Islet precursor cell (in vitro differentiated cells): ENCODE measurements at regions not wholly inside any gene's neighbourhood (a gene's known extent, or its start where the extent isn't known, plus 50 kb on each side); places are given as distances from the start of the nearest gene placed in this dataset.

Experiments
- DNase-seq: peaks from one replicate; pipeline ENCODE4 v3.0.0-alpha.2; 2018

GRCh38 chr22:47376901-47377505, 614.6 kb downstream of the TBC1D22A start:
- no peak for DNase-seq

- DNase-seq = no peak
These were observed 613.9 kb downstream of the TBC1D22A start for GRCh38 chr22:47376322-47376700.

- DNase-seq = no peak
These were observed 613.3 kb downstream of the TBC1D22A start for GRCh38 chr22:47375621-47376321.

- DNase-seq = no peak
These were observed 612.6 kb downstream of the TBC1D22A start for GRCh38 chr22:47374901-47375575.

GRCh38 chr22:47374273-47374771, 611.9 kb downstream of the TBC1D22A start:
- DNase-seq = no peak

- DNase-seq = no peak
These were observed 611.3 kb downstream of the TBC1D22A start for GRCh38 chr22:47373648-47374272.

- DNase-seq = no peak
These were observed 610.3 kb downstream of the TBC1D22A start for GRCh38 chr22:47372596-47373385.

- DNase-seq = no peak
These were observed 609.7 kb downstream of the TBC1D22A start for GRCh38 chr22:47372111-47372581.

- DNase-seq = no peak
These were observed 609.0 kb downstream of the TBC1D22A start for GRCh38 chr22:47371263-47372090.

GRCh38 chr22:47370448-47371262, 608.2 kb downstream of the TBC1D22A start:
- DNase-seq = no peak

- DNase-seq = no peak
These were observed 607.1 kb downstream of the TBC1D22A start for GRCh38 chr22:47369431-47370015.

GRCh38 chr22:47369020-47369419, 606.6 kb downstream of the TBC1D22A start:
- no peak for DNase-seq

GRCh38 chr22:47367993-47368945, 605.8 kb downstream of the TBC1D22A start:
- DNase-seq = no peak

- no peak for DNase-seq
These were observed 604.7 kb downstream of the TBC1D22A start for GRCh38 chr22:47367107-47367690.

- no peak for DNase-seq
These were observed 603.7 kb downstream of the TBC1D22A start for GRCh38 chr22:47366026-47366767.

GRCh38 chr22:47361247-47361646, 598.8 kb downstream of the TBC1D22A start:
- DNase-seq = no peak

GRCh38 chr22:47357493-47357892, 595.0 kb downstream of the TBC1D22A start:
- DNase-seq = no peak

- peak; percentile 32 for DNase-seq
These were observed 594.6 kb downstream of the TBC1D22A start for GRCh38 chr22:47357086-47357485.
